Tibial artery (tissue), 4 donors: ENCODE measurements at regions not wholly inside any gene's neighbourhood (a gene's known extent, or its start where the extent isn't known, plus 50 kb on each side); places are given as distances from the start of the nearest gene placed in this dataset.

Source experiments
- DNase-seq, 2 donors: peaks; one replicate each; pipeline ENCODE4 v3.0.0-alpha.2; 2019
- H3K27ac ChIP-seq, 2 donors: fragments of 200-600 bp; sonication (generic) in 1 of 2; 1 replicate in 1 of 2; 2 replicates in 1 of 2; pipeline ENCODE4 v1.5.1; 2018 to 2019; ENCODE audit warnings: mild to moderate bottlenecking in 1 of 2
- H3K27me3 ChIP-seq, 2 donors: fragments of 200-600 bp; sonication (generic) in 1 of 2; one replicate each; pipeline versions ENCODE4 v1.5.1 to v1.6.0; 2016 to 2019
- H3K36me3 ChIP-seq, 3 donors: fragments of 200-600 bp; sonication (generic) in 2 of 3; one replicate each; pipeline ENCODE4 v1.5.1; 2016 to 2019; ENCODE audit warnings: mild to moderate bottlenecking in 2 of 3
- H3K4me1 ChIP-seq, 4 donors: fragments of 200-600 bp; sonication (generic) in 2 of 4; 1 replicate in 3 of 4; 2 replicates in 1 of 4; pipeline ENCODE4 v1.5.1; 2016 to 2019
- H3K4me3 ChIP-seq, 2 donors: fragments of 200-600 bp; sonication (generic) in 1 of 2; 1 replicate in 1 of 2; 2 replicates in 1 of 2; pipeline ENCODE4 v1.5.1; 2018 to 2019; ENCODE audit warnings: mild to moderate bottlenecking in 2 of 2
- H3K9me3 ChIP-seq, 3 donors: fragments of 200-600 bp; sonication (generic) in 1 of 3; one replicate each; pipeline ENCODE4 v1.5.1; 2016 to 2019
- intact Hi-C: fragments of 100-400 bp; cut with DNase I; formaldehyde crosslinking; loops from one replicate; pipeline ENCODE4 v1.15.0; 2023; ENCODE audit warnings: low total_unique reads
- TF ChIP-seq, protein P1 (sequence below), 2 experiments: fragments of 200-600 bp in 1 of 2; fragments of 450-650 bp in 1 of 2; IDR thresholded peaks; one replicate each; pipeline ENCODE4 v1.5.1; 2017 to 2019; ENCODE audit warnings: antibody characterized with exemption in 2 of 2, mild to moderate bottlenecking in 1 of 2, moderate library complexity in 1 of 2

DNA sequence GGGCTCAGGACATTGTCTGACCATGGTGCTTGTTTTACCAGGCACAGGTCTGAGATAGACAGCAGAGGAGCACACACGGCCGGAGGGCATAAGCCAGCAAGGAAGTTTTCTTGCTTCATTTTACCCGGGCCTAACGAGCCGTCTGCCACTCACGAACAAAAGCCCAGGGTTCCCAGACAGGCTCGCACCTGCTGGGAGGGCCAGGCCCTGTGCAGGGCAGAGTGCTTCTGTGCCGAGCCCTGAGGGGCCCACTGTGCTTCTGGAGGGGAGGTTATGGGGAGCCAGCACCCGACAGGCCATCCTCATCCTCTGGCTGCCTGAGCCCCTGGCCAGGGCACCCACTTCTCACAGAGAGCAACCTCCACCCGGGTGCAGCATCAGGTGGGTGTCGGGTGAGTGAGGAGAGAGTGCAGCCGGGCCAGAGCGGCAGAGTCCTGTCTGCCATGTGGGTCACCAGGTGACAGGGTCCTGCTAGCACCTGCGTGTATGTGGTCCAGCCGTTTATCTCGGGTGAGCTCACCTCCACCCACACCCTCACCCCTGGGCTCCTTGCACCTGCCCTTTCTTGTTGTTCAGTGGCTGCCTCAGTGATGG is 297.9 kb downstream of the NDUFA10 start:
- TF ChIP-seq, protein P1, sequence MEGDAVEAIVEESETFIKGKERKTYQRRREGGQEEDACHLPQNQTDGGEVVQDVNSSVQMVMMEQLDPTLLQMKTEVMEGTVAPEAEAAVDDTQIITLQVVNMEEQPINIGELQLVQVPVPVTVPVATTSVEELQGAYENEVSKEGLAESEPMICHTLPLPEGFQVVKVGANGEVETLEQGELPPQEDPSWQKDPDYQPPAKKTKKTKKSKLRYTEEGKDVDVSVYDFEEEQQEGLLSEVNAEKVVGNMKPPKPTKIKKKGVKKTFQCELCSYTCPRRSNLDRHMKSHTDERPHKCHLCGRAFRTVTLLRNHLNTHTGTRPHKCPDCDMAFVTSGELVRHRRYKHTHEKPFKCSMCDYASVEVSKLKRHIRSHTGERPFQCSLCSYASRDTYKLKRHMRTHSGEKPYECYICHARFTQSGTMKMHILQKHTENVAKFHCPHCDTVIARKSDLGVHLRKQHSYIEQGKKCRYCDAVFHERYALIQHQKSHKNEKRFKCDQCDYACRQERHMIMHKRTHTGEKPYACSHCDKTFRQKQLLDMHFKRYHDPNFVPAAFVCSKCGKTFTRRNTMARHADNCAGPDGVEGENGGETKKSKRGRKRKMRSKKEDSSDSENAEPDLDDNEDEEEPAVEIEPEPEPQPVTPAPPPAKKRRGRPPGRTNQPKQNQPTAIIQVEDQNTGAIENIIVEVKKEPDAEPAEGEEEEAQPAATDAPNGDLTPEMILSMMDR (IDR thresholded peaks at IDR 0.05), result no peak
- DNase-seq, result peak; percentile 18 to 32

DNA sequence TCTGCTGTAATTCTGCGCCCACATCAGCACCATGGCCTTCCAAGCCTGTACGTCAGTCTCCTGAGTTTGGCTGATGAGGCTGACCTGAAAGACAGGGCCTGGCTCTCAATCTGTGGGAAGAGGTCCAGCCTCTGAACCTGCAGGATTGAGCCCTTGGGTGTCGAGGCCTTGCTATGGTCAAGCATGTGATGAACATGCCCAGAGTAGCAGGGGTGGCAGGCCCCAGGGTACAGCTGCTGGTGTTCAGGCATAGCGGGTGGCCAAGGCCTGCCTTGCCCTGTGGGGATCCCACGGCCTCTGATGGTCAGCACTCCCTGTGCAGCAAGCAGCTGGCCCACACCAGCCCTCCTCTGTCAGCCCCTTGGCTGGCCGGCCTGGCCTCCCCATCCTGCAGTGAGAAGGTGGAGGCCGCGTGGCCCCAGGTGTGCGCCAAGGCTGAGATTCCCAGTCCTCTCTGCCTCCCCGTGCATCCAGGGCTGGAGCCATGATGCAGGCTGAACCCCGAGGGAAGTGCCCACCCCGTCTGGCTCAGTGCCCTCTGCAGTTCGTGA is 298.4 kb downstream of the NDUFA10 start:
- DNase-seq, result peak; percentile 16 to 44
- Histone ChIP-seq H3K36me3 (no peaks in the 10 kb centered on the region), H3K4me1 (peaks cover 0 to 8% (median 6%) of the 10 kb centered on the region in 4 donors), H3K9me3 (no peaks in the 10 kb centered on the region), H3K27ac (no peak overlapping the region), H3K27me3 (peaks cover 0 to 3% of the 10 kb centered on the region in 2 donors), H3K4me3 (no peak overlapping the region)
- TF ChIP-seq, protein P1 (IDR thresholded peaks at IDR 0.05), result no peak
- intact Hi-C loops, result no loop called here

More for the DNA sequence above, 297.9 kb downstream of the NDUFA10 start:
- Histone ChIP-seq H3K9me3 (no peaks in the 10 kb centered on the region), H3K27ac (no peak overlapping the region), H3K4me3 (no peak overlapping the region), H3K4me1 (peaks cover 0 to 8% (median 6%) of the 10 kb centered on the region in 4 donors), H3K36me3 (no peaks in the 10 kb centered on the region), H3K27me3 (peaks cover 0 to 4% of the 10 kb centered on the region in 2 donors)
- intact Hi-C loops, result no loop called here

DNA sequence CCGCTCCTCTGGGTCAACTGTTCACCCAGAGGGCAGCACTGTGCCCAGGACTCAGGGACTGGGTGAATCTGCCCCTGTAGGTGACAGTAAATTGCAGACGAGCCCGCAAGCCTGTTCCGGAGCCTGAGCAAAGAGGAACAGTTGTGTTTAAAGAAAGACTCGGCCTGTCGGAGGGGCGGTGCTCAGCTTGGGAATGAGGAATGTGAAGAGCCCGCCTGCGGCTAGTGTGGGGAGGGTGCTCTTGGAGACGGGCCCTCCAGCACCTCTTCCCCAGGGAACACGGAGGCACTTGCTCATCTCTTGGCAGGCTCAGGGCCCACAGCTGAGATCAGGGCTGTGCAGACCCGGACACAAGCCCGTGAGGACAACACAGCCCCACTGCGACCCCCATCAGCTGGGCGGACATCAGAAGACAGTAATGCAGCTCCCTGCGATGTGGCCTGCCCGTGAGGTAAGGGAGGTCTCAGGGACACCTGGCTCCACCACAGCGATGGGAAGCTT is 299.0 kb downstream of the NDUFA10 start:
- peaks cover 0 to 8% (median 6%) of the 10 kb centered on the region in 4 donors for H3K4me1 ChIP-seq
- H3K36me3 ChIP-seq, result no peaks in the 10 kb centered on the region
- TF ChIP-seq, protein P1 (IDR thresholded peaks at IDR 0.05), result no peak
- intact Hi-C loops, result no loop called here
- no peaks in the 10 kb centered on the region for H3K9me3 ChIP-seq
- no peaks in the 10 kb centered on the region for H3K27me3 ChIP-seq
- no peak overlapping the region for H3K4me3 ChIP-seq
- H3K27ac ChIP-seq, result no peak overlapping the region
- peak; percentile 16 to 64 for DNase-seq

DNA sequence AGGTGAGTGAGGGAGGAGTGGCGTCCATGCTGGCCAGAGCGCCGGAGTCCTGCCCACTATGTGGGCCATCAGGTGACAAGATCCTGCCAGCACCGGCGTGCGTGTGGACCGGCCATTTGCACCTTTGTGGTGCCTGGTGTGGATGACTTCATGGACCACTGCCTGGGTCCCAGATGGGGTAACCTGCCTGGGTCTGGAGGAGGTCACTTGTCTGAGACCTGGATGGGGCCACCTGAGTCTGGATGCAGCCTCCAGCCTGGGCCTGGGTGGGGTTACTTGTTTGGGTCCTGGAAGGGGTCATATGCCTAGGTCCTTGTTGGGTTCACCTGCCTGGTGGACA is 299.6 kb downstream of the NDUFA10 start:
- Histone ChIP-seq H3K4me1 (peaks cover 0 to 8% (median 6%) of the 10 kb centered on the region in 4 donors), H3K36me3 (no peaks in the 10 kb centered on the region), H3K27me3 (no peaks in the 10 kb centered on the region), H3K9me3 (no peaks in the 10 kb centered on the region), H3K4me3 (no peak overlapping the region), H3K27ac (no peak overlapping the region)
- TF ChIP-seq, protein P1 (IDR thresholded peaks at IDR 0.05), result no peak
- DNase-seq, result peak in 1 of 2 donors; percentile 38
- intact Hi-C loops, result no loop called here

DNA sequence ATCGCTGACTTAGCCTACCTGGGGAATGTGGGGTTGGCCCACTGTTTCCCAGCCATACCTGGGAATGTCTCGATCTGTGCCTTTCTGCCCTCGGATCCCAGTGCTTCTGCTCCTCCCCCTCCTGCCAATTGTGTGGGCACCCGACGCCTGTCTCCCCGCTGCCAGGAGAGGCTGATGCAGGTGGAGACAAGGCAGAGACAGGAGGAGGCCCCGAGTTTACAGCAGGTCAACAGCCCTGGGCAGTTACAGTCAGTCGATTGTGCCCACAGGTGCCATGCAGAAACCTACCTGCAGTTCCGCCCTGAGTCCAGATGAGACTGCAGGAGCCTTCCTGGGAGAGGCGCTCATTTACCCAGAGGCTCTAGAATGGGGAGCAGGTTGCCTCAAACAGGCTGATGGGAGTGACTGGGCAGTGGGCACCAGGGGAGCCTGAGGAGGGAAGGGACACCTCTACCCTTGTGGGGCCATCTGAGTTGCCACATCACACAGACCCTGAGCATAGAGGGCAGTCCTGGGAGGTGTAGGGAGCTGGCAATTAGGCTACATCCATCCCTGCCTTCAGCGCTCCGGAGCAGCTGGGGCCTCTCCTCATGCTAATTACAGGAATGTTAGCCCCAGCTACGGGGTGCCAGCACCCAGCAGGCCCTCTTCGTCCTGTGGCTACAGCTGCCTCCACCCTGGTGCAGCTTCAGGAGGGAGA is 300.1 kb downstream of the NDUFA10 start:
- no peak overlapping the region for H3K4me3 ChIP-seq
- peak in 1 of 2 donors; percentile 44 for DNase-seq
- no peaks in the 10 kb centered on the region for H3K9me3 ChIP-seq
- H3K4me1 ChIP-seq, result peaks cover 0 to 8% (median 6%) of the 10 kb centered on the region in 4 donors
- H3K27me3 ChIP-seq, result no peaks in the 10 kb centered on the region
- TF ChIP-seq, protein P1 (IDR thresholded peaks at IDR 0.05), result no peak
- intact Hi-C loops, result no loop called here
- no peaks in the 10 kb centered on the region for H3K36me3 ChIP-seq
- no peak overlapping the region for H3K27ac ChIP-seq
